Muscle layer of duodenum (tissue), 2 donors: ENCODE measurements at regions not wholly inside any gene's neighbourhood (a gene's known extent, or its start where the extent isn't known, plus 50 kb on each side); places are given as distances from the start of the nearest gene placed in this dataset.

Experiments
- H3K27ac ChIP-seq: one replicate; pipeline ENCODE4 v1.7.0; 2013; ENCODE audit warnings: mild to moderate bottlenecking, low read length
- H3K27me3 ChIP-seq: one replicate; pipeline ENCODE4 v1.7.0; 2013; ENCODE audit warnings: low read depth, mild to moderate bottlenecking, control low read depth, low read length
- H3K36me3 ChIP-seq, 2 donors: one replicate each; pipeline ENCODE4 v1.7.0; 2013; ENCODE audit warnings: low read length in 2 of 2, control low read depth in 1 of 2, mild to moderate bottlenecking in 1 of 2; ENCODE audit not compliant: insufficient read depth in 2 of 2, control insufficient read depth in 1 of 2
- H3K4me1 ChIP-seq, 2 donors: one replicate each; pipeline ENCODE4 v1.7.0; 2013; ENCODE audit warnings: low read length in 2 of 2, mild to moderate bottlenecking in 2 of 2, control low read depth in 1 of 2, moderate library complexity in 1 of 2; ENCODE audit not compliant: insufficient read depth in 2 of 2, control insufficient read depth in 1 of 2
- H3K4me3 ChIP-seq, 2 donors: one replicate each; pipeline ENCODE4 v1.7.0; 2013; ENCODE audit warnings: low read length in 2 of 2, low read depth in 1 of 2, mild to moderate bottlenecking in 1 of 2
- H3K9me3 ChIP-seq, 2 donors: one replicate each; pipeline ENCODE4 v1.7.0; 2013; ENCODE audit warnings: low read length in 2 of 2, control low read depth in 1 of 2, mild to moderate bottlenecking in 1 of 2; ENCODE audit not compliant: control insufficient read depth in 1 of 2
- donor health status: healthy.

DNA sequence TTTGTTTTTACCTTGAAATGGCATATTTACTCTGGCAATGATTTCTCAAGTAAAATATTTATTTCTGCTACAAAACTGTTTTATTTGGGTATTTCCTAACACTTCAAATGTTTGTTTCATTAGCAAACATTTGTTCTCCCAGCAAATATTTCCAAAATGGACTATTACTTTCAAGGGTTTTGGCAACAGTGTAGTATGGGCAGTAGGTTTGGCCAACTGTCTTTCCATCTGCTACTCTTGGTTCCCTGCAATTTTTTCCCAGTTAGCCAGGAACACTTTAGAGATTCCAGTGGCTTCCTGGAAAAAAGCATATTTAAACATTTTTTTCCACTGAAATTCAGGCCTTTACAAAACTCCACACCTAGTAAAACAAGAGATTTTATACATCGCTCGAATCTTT lies 466.6 kb downstream of the SLITRK6 start:
- no peak overlapping the region for H3K27ac ChIP-seq
- H3K4me1 ChIP-seq, result no peaks in the 10 kb centered on the region
- no peaks in the 10 kb centered on the region for H3K36me3 ChIP-seq
- no peaks in the 10 kb centered on the region for H3K9me3 ChIP-seq
- H3K27me3 ChIP-seq, result no peaks in the 10 kb centered on the region
- no peak overlapping the region for H3K4me3 ChIP-seq

DNA sequence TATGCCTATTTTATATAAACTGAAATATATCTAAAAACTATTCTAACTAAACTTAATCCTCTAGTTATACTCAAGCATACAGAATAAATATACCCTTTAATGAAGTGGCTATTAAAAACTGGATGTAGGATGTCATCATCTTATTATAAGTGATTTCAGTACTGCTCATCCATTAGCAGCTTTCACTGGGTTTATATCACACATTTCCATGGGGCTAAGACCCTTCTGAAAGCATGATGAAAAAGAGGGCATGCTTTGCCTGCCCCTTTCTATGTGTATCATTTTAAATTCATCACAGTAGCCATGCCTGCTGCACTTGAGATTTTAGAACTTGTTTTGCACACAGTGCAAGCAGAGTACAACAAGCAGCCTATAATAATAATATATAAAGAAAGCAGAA lies 477.5 kb downstream of the SLITRK6 start:
- no peaks in the 10 kb centered on the region for H3K36me3 ChIP-seq
- H3K27me3 ChIP-seq, result no peaks in the 10 kb centered on the region
- no peak overlapping the region for H3K4me3 ChIP-seq
- H3K4me1 ChIP-seq, result no peaks in the 10 kb centered on the region
- no peaks in the 10 kb centered on the region for H3K9me3 ChIP-seq
- H3K27ac ChIP-seq, result no peak overlapping the region

DNA sequence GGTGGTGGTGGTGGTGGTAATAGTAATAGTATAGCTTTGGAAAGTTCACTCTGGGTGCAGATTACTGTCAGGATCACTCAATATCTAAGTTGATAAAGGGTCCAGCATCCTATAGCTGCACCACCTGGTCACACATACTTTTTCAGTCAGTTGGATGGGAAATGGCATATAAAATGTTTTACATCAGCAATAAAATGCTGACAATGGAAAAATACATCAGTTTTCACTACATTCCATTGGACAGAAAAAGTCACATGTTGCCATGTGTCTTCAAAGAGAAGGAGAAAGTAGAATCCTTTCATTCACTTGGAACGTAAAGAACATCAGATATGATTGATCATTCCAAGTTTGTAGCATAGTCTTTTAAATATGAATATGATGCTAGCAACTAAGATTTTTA lies 481.4 kb downstream of the SLITRK6 start:
- Histone ChIP-seq H3K36me3 (no peaks in the 10 kb centered on the region), H3K4me1 (no peaks in the 10 kb centered on the region), H3K9me3 (no peaks in the 10 kb centered on the region), H3K27ac (no peak overlapping the region), H3K27me3 (no peaks in the 10 kb centered on the region), H3K4me3 (no peak overlapping the region)

DNA sequence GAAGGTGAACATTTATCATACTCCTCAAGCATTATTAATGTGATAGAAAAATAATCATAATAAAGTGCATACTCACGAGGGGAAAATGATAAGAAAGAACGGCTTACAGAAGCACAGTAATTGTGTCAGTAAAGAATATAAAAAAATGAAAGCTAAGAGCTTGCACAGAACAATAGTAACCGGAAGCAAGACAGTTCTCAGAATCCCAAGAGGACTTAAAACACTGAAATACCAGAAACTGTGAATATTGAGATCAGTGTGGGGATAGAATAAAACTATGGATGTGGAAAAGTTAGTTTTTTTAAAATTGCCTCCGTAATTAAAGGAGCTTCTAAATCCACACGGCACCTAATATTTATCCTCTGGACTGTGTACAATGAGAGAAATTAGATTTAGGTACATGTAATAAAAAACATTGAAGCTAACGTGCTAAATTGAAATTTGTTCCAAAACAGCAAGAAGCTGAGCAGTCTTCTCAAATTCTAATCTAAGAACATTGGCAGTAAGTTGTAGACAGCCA lies 482.7 kb downstream of the SLITRK6 start:
- no peak overlapping the region for H3K27ac ChIP-seq
- H3K27me3 ChIP-seq, result no peaks in the 10 kb centered on the region
- no peaks in the 10 kb centered on the region for H3K36me3 ChIP-seq
- H3K9me3 ChIP-seq, result no peaks in the 10 kb centered on the region
- H3K4me3 ChIP-seq, result no peak overlapping the region
- no peaks in the 10 kb centered on the region for H3K4me1 ChIP-seq

DNA sequence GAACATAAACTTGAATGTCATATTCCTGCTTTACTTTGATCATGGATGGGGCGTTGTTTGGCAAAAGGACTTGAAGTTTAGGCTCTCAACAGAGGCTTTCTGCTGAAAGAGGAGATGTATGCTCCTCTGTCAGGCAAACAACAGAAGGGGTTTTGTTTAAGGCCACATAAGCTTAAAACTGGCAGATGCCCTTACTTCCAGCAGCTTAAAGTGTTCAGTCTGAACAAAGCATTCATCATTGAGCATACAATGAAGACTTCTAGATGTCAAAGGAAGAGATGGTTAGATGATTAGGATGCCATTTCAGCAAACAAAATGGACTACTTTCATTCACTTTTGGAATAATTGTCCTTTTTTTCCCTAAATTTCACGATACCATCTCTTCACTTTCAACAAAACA lies 484.5 kb downstream of the SLITRK6 start:
- H3K27me3 ChIP-seq, result no peaks in the 10 kb centered on the region
- no peak overlapping the region for H3K27ac ChIP-seq
- H3K4me1 ChIP-seq, result no peaks in the 10 kb centered on the region
- no peaks in the 10 kb centered on the region for H3K36me3 ChIP-seq
- no peaks in the 10 kb centered on the region for H3K9me3 ChIP-seq
- no peak overlapping the region for H3K4me3 ChIP-seq

DNA sequence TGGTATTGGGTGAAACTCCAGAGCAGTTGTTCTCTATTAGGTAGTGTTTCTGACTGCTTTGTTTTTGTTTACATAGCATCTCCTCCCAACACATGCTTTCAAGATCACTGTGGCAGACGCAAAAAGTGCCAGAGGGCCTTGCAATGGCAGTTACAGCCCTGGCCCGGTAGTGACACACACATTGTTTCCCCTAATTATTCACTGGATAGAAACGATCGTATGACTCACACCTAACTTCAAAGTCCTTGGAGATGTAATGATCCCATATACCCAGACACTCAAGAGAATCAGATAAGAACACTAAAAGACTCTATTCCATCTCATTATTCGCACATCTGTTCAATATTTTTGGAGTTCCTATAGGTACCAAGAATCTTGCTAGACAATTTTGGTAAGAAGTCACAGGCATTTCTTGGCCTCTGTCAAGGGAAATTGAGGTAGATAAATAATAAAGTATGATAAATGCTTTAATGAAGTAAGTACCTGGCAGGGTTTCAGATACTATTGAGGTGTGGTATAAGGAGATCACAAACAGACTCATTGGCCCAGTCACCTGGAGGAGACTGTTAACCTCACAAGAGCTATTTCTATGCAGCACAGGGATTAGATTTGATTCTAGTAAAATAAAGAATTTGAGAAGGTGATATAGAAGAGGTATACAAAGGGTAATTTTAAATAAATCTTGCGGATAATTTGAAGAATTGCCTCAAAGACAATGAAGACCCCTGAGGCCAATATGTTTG lies 485.3 kb downstream of the SLITRK6 start:
- Histone ChIP-seq H3K9me3 (no peaks in the 10 kb centered on the region), H3K27ac (no peak overlapping the region), H3K36me3 (no peaks in the 10 kb centered on the region), H3K4me3 (no peak overlapping the region), H3K27me3 (no peaks in the 10 kb centered on the region), H3K4me1 (no peaks in the 10 kb centered on the region)

DNA sequence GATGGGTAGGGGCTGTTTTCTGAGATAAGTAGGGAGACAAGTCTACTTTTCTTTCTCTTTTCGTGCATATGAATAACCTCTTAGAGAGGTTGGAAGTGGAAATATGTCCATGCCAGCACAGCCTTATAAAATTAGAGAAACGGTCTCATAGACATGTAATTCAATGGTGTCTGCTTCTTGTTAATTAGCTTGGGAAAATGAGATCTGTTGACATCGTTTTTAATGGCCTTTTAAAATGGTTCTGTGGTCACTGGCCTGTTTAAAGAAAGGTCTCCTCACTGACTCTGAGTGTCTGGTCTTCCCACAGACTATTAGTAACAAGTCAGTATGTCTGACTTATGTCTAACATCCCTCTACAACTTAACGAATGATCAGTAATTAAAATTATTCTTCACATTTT lies 487.1 kb downstream of the SLITRK6 start:
- no peaks in the 10 kb centered on the region for H3K27me3 ChIP-seq
- no peaks in the 10 kb centered on the region for H3K36me3 ChIP-seq
- H3K9me3 ChIP-seq, result no peaks in the 10 kb centered on the region
- no peaks in the 10 kb centered on the region for H3K4me1 ChIP-seq
- H3K4me3 ChIP-seq, result no peak overlapping the region
- no peak overlapping the region for H3K27ac ChIP-seq

DNA sequence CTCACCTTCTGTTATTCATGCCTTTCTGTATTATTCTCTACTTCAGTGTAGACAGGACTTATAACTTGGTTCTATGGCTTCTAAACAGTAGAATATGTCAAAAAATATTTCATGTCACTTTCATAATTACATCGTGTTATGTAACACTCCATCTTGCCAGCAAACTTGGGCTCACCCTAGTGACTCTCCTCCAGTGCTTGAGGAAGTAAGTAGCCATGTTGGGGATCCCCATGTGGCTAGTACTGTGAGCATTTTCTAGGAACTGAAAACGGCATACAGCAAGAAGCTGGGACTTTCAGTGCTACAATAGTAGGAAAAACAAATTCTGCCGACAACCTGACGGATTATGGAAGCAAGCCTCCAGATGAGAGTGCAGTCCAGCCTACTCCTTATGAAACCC lies 495.6 kb downstream of the SLITRK6 start:
- Histone ChIP-seq H3K9me3 (no peaks in the 10 kb centered on the region), H3K27ac (no peak overlapping the region), H3K36me3 (no peaks in the 10 kb centered on the region), H3K27me3 (no peaks in the 10 kb centered on the region), H3K4me1 (no peaks in the 10 kb centered on the region), H3K4me3 (no peak overlapping the region)

DNA sequence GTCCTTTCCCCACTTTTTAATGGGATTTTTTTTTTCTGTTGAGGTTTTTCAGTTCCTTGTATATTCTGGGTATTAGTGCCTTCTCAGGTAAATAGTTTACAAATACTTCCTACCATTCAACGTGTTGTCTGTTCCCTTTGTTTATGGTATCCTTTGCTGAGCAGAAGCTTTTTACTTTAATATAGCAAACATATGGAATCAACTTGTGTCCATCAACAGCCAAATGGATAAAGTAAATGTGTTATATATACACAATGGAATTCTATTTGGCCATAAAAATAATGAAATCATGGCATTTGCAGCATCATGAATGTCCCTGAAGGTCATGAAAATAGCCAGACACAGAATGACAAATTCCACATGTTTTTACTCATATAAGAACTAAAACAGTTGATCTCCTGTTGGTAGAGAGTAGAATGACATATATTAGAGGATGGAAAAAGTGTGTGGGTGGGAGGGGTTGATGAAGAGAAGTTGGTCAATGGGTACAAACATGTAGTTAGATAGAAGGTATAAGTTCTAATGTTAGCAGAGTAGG lies 500.8 kb downstream of the SLITRK6 start:
- Histone ChIP-seq H3K27me3 (no peaks in the 10 kb centered on the region), H3K36me3 (no peaks in the 10 kb centered on the region), H3K27ac (no peak overlapping the region), H3K4me1 (no peaks in the 10 kb centered on the region), H3K9me3 (no peaks in the 10 kb centered on the region), H3K4me3 (no peak overlapping the region)

DNA sequence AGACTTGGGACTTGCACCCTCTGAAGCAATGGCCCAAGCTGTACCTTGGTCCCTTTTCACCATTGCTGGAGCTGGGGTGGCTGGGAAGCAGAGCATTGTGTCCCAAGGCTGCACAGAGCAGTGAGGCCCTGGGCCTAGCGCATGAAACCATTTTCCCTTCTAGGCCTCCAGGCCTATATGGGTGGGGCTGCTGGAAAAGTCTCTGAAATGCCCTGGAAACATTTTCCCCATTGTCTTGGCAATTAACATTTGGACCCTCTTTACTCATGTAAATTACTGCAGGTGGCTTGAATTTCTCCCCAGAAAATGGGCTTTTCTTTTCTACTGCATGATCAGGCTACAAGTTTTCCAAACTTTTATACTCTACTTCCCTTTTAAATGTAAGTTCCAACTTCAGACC lies 510.5 kb downstream of the SLITRK6 start:
- Histone ChIP-seq H3K36me3 (no peaks in the 10 kb centered on the region), H3K9me3 (no peaks in the 10 kb centered on the region), H3K4me1 (no peaks in the 10 kb centered on the region), H3K27ac (no peak overlapping the region), H3K4me3 (no peak overlapping the region), H3K27me3 (no peaks in the 10 kb centered on the region)

DNA sequence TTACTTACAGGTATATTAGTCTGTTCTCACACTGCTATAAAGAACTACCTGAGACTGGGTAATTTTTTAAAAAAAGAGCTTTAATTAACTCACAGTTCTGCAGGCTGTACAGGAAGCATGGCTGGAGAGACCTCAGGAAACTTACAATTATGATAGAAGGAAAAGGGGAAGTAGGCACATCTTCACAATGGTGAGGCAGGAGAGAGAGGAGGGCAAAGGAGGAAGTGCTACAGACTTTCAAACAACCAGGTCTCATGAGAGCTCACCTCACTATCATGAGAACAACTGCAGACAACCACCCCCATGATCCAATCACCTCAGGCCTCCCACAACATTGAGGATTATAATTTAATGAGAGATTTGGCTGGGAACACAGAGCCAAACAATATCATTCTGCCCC lies 511.7 kb downstream of the SLITRK6 start:
- Histone ChIP-seq H3K4me3 (no peak overlapping the region), H3K27me3 (no peaks in the 10 kb centered on the region), H3K4me1 (no peaks in the 10 kb centered on the region), H3K9me3 (no peaks in the 10 kb centered on the region), H3K36me3 (no peaks in the 10 kb centered on the region), H3K27ac (no peak overlapping the region)

DNA sequence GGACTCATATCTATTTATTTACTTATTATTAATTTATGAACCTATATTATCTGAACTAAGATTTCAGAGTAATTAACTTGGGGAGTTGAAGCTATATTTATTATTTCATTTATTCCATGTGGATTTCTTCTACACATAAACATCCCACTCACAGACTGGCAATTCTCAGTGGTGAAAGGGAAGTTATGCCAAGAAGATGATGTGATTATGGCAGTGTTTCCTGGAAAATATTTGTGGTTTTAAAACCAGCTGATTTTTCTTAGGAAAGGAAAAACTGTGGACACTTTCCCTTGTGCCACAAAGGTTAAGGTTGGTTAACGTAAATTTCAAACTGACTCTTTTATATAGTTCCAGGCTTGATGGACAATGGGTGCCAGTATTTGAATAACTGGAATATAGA lies 513.1 kb downstream of the SLITRK6 start:
- no peak overlapping the region for H3K4me3 ChIP-seq
- no peaks in the 10 kb centered on the region for H3K36me3 ChIP-seq
- no peaks in the 10 kb centered on the region for H3K4me1 ChIP-seq
- H3K27me3 ChIP-seq, result no peaks in the 10 kb centered on the region
- no peak overlapping the region for H3K27ac ChIP-seq
- H3K9me3 ChIP-seq, result no peaks in the 10 kb centered on the region
